HG03469 (cell line): ENCODE measurements at regions not wholly inside any gene's neighbourhood (a gene's known extent, or its start where the extent isn't known, plus 50 kb on each side); places are given as distances from the start of the nearest gene placed in this dataset.

Experiments used
- ATAC-seq: cut with Tn5 transposase; IDR thresholded peaks from one replicate; pipeline ENCODE4 v1.9.1; 2021; ENCODE audit warnings: mild to moderate bottlenecking, moderate library complexity, moderate number of reproducible peaks; ENCODE audit not compliant: unreplicated experiment

DNA sequence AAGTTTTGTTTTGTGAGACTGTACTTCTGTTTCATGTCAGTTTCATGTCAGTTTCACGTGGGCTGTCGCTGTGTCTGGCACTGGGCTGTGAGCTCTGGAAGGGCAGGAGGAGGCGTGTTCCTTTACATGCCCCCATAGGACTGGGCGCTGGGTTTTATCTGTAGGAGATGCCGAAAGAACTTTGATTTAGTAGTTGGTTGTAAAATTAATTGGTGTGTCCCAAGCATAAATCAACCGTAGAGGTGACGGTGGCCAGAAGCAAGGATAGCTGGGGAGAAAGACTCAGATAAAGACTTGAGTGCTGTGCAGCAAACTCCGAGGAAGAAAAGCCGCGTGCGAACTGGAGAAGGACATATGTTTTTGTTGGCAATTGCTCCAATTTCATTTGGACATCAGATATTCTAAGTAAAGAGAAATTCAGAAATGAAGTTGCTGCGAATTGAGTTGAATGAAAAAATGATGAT, 182.5 kb downstream of the VRK1 start:
- no peak for ATAC-seq

GRCh38 chr14:96980835-96981234, 183.7 kb downstream of the VRK1 start:
- no peak for ATAC-seq

DNA sequence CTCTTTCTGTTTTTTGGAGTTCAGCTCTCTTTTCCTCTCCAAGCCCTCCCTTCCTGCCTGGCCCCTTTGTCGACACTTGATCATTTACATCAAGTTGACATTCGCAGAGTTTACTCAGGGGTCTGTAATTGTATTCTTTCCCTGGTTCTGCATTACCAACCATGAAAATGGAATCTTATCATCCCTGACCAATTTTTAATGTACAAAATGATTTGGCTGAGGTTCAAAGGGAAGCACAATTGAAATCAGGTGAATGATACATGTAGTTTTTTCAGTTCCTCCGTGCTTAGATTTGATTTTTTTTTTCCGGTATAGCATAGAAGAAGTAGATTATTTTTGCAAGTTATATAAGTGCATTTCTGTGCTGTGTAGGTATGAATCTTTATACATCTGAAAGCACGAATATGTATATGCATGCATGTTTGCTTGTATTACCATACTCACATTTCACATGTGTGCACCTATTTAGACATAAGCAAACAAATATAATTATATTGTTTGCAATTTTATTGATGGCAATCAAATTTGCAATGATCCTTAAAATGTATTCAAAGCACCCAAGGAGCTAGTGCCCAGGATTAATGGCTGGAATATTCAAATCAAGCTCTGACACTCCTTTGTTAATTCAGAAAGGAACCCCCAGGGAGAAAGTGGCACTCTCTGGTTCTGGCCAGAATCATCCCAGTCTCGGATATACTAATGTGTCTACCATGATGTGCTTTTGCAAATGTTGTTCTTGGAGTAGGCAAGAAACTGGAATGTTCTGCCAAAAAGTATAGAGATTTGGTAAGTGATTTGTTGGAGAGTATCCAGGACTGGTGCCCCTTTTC, 189.3 kb downstream of the VRK1 start:
- ATAC-seq, result no peak

GRCh38 chr14:96987086-96987474, 189.9 kb downstream of the VRK1 start:
- ATAC-seq, result no peak

DNA sequence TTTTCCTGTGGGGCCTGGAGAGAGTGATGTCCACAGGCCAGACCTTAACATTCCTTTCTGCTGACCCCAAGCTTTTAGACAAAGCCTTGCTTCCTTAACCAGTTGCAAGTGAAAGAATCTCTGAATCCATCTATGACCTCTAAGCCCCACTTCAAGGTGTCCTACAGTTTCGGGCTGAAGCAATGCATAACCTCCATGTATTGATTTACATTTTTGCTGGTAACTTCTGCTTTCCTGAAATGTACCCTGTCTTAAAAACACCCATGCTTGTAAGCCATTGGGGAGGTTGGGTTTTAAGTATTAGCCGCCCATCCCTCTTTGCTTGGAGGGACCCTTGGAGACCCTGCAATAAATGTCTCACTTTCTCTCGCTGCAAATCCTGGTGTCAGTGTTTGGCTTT, 190.6 kb downstream of the VRK1 start:
- ATAC-seq, result no peak

GRCh38 chr14:96989306-96989705, 192.1 kb downstream of the VRK1 start:
- ATAC-seq, result no peak

- ATAC-seq, result no peak
Observed at GRCh38 chr14:96991226-96991625, 194.0 kb downstream of the VRK1 start.

- ATAC-seq, result no peak
Observed at GRCh38 chr14:96994999-96995398, 197.8 kb downstream of the VRK1 start.

- no peak for ATAC-seq
Observed at GRCh38 chr14:96997269-96997668, 200.1 kb downstream of the VRK1 start.

DNA sequence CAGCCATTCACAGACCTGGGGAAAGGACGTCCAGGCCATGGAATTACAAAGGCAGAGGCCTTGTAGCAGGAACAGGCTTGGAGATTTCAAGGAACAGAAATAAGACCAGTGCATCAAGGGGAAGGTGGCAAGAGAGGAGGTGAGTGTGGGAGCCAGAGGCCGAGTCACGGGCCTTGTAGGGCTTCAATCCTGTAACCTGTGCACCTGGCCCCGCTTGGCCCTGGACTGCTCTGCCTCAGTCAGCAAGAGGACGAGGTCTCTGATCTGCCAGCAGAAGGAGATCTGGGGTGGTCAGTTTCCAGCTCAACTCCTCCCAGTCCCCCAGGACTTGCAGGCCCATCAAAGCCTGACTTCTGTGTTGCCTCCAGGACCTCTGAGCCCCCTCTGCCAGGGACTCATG, 200.8 kb downstream of the VRK1 start:
- ATAC-seq, result no peak

DNA sequence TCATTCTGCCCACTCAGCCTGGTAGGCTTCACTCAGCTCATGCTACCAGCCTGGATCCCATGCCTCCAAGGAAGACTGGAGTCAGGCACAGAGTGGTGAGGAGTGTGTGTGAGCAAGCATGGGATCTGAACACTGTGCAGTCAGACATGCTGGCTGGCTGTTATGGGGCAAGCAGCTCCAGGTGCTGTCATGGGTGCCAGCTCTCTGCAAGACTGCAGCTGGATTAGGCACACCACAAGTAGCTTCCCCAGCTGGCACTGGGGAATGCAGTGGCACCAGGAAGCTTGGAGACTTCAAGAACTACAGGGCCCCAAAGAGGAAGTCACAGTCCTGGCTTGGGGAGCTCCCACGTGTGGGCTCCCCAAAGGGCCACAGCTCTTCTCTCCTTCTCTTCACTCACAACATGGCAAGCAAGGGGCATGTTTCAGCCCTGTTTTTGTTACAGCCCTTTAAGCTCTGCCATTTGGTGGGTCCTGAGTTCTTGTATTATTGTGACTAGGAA, 202.5 kb downstream of the VRK1 start:
- no peak for ATAC-seq

DNA sequence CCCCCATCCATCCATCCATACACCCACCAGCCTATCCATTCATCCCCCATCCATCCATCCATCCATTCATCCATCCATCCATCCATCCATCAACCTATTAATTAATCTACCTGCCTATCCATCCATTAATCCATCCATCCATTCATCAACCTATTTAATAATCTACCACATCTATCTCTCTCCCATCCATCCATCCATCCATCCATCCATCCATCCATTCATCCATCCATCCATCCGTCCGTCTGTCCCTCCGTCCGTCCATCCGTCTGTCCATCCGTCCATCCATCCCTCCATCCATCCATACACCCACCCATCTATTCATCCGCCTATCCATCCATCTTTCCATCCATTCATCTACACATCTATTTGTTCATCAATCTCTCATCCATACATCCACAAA, 205.3 kb downstream of the VRK1 start:
- no peak for ATAC-seq

GRCh38 chr14:97005934-97006333, 208.8 kb downstream of the VRK1 start:
- no peak for ATAC-seq

DNA sequence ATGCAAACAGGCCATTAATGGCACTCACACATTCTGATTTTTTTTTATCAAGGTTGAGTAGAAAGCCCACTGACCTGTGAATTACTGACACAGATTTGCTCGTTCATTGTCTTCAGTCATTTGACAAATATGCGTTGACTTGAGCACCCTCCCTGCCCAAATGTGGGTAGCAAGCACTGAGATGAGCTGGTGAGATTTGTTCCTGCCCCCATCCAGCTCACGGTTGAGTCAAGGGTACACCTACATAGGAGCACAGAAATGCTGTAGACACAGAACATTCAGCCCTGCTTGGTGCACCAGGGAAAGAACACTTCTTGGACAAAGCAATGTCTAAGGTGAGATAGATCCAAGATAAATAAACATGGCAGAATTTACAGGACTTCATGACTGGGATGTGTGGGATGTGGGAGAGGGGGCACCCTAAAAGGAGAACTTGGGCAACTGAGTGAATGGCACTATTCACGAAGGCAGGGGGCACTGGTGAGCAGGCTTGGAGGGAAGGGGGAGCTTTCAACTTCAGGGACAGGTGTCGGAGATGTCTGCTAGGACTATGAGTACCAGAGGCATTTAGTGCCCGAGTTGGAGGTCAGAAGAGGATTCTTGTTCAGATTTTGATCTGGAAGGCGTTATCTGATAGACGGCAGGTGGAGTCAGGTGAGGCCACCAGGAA, 213.4 kb downstream of the VRK1 start:
- no peak for ATAC-seq

GRCh38 chr14:97013878-97014277, 216.7 kb downstream of the VRK1 start:
- no peak for ATAC-seq

- no peak for ATAC-seq
Observed at GRCh38 chr14:97021001-97021400, 223.8 kb downstream of the VRK1 start.

- ATAC-seq, result no peak
Observed at GRCh38 chr14:97021571-97022168, 224.5 kb downstream of the VRK1 start.

DNA sequence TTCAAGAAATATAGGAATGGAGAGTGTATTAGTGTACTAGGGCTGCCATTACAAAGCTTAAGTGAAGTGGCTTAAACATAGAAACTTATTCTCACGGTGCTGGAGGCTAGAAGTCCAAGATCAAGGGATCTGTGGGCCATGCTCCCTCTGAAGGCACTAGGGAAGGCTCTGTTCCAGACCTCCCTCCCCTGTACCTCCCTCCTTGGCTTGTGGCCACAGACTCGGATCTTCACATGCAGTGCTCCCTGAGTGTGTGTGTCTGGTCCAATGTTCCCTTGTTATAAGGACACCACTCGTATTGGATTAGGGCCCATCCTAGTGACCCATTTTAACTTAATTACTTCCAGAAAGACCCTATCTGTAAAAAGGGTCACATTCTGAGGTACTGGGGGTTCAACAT, 225.6 kb downstream of the VRK1 start:
- ATAC-seq, result no peak

GRCh38 chr14:97023871-97024270, 226.7 kb downstream of the VRK1 start:
- no peak for ATAC-seq

- ATAC-seq, result no peak
Observed at GRCh38 chr14:97024300-97024699, 227.1 kb downstream of the VRK1 start.

DNA sequence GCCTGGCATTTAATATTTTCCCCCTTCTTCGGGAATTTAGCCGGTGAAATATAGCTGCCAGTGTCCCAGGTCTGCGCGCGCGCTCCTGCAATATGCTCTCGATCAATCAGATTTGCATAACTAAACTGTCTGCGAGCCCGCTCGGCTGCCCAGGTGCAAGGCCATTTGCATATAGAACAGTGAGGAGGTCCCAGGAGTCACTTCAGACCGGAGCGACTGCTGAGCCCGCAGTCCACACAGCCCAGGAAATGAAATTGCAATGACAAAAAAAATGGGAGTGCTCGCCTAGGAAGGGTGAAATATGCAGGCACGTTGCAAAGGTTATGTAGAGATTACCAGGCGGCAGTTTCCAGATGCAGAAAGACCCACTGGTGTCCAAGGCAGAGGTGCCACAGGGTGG, 228.5 kb downstream of the VRK1 start:
- ATAC-seq, result peak; percentile 51
